ENCODE measurements at regions not wholly inside any gene's neighbourhood (a gene's known extent, or its start where the extent isn't known, plus 50 kb on each side); places are given as distances from the start of the nearest gene placed in this dataset.

- TF ChIP-seq, protein P1, sequence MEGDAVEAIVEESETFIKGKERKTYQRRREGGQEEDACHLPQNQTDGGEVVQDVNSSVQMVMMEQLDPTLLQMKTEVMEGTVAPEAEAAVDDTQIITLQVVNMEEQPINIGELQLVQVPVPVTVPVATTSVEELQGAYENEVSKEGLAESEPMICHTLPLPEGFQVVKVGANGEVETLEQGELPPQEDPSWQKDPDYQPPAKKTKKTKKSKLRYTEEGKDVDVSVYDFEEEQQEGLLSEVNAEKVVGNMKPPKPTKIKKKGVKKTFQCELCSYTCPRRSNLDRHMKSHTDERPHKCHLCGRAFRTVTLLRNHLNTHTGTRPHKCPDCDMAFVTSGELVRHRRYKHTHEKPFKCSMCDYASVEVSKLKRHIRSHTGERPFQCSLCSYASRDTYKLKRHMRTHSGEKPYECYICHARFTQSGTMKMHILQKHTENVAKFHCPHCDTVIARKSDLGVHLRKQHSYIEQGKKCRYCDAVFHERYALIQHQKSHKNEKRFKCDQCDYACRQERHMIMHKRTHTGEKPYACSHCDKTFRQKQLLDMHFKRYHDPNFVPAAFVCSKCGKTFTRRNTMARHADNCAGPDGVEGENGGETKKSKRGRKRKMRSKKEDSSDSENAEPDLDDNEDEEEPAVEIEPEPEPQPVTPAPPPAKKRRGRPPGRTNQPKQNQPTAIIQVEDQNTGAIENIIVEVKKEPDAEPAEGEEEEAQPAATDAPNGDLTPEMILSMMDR (IDR thresholded peaks at IDR 0.05; ENCODE audit: poor library complexity, severe bottlenecking): no peak
- no peak for TF ChIP-seq EZH2 (IDR thresholded peaks at IDR 0.05; ENCODE audit: borderline replicate concordance, insufficient read depth, low read length, poor library complexity, severe bottlenecking)
Observed at GRCh38 chr2:104361414-104361813, 492.5 kb upstream of the POU3F3 start.
